Epithelial cell of proximal tubule (primary cell): ENCODE measurements at regions not wholly inside any gene's neighbourhood (a gene's known extent, or its start where the extent isn't known, plus 50 kb on each side); places are given as distances from the start of the nearest gene placed in this dataset.

Experiments used
- DNase-seq: peaks from one replicate; pipeline ENCODE4 v3.0.0-alpha.2; 2011; ENCODE audit warnings: low read depth
- H3K4me3 ChIP-seq: 2 replicates; pipeline ENCODE4 v1.5.1; 2011; ENCODE audit warnings: low read depth, mild to moderate bottlenecking, low read length
- TF ChIP-seq, protein P1 (sequence below): conservative IDR thresholded peaks from 2 replicates; pipeline ENCODE4 v1.5.1; 2012; ENCODE audit warnings: low read depth, mild to moderate bottlenecking, low read length

DNA sequence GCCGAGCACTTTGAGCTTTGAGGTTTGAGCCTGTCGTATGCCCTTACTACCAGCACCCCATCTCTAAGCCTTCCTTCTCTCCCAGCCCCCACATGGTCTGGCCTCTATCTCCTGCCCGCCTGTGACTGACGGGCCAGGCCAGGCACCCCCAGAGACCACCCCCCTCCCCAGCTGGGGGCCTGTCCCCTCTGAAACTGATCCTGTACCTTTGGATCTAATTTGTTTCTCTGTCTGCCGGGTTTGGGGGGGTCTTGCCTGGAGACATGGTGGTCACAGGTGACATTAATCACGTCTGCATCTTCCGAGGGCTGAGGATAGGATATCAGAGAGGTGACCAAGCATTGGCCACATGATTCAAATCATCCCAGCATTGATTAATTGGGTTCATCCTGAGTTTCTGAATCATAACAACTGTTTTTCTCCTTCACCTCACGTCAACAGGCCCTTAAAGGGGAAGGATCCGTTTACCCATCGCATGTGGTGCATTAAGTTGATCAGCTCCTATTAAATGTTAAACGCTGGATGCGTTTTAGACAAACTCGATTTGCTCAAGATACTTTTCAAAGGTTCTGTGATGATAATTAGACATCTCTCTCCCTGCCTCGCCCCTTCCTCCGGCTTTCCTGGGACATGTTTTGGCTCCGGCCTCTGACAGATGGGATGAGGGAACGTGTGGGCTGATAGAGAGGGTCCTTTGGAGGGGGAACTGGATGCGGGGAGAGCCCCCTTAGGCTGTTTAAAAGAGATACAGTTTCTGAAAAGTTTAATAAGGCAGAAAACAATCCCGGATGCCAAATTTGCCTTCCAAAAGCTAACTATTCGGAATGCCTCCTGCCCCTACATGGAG is 63.3 kb upstream of the TBX3 start:
- H3K4me3 ChIP-seq: no peak overlapping the region
- TF ChIP-seq, protein P1, sequence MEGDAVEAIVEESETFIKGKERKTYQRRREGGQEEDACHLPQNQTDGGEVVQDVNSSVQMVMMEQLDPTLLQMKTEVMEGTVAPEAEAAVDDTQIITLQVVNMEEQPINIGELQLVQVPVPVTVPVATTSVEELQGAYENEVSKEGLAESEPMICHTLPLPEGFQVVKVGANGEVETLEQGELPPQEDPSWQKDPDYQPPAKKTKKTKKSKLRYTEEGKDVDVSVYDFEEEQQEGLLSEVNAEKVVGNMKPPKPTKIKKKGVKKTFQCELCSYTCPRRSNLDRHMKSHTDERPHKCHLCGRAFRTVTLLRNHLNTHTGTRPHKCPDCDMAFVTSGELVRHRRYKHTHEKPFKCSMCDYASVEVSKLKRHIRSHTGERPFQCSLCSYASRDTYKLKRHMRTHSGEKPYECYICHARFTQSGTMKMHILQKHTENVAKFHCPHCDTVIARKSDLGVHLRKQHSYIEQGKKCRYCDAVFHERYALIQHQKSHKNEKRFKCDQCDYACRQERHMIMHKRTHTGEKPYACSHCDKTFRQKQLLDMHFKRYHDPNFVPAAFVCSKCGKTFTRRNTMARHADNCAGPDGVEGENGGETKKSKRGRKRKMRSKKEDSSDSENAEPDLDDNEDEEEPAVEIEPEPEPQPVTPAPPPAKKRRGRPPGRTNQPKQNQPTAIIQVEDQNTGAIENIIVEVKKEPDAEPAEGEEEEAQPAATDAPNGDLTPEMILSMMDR: no peak
- no peak for DNase-seq

DNA sequence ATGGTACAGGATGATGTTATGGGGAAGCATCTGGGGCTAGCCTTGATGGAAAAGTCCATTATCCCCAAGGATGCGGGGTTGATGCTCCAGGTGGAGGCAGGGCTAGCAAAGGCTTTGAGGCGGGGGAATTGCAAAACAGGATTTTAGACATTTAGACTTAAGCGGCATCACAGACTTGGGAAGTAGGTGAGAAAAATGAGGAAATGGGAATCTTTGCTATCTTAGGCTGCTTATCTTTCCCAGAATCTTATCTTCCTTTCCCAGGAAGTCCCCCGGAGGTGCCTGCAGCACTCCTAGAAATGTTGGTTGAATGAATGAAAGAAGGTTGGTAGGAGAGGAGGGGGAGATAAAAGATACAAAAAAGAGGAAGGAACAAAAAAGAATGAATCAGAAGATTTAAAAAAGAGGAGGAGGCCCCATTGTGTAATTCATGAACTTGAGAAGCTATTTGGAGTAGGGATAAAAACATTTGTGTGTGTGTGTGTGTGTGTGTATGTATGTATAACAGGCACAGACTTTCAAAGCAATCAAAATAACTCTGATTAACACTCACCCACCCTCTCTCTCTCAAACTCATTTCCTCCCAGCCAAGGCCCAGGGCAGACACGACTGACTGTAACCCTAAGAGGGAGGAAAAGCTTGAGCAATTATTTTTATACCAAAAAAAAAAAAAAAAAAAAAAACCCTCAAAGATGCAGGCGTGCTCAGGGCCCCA is 62.5 kb upstream of the TBX3 start:
- TF ChIP-seq, protein P1: no peak
- H3K4me3 ChIP-seq: no peak overlapping the region
- DNase-seq: no peak

DNA sequence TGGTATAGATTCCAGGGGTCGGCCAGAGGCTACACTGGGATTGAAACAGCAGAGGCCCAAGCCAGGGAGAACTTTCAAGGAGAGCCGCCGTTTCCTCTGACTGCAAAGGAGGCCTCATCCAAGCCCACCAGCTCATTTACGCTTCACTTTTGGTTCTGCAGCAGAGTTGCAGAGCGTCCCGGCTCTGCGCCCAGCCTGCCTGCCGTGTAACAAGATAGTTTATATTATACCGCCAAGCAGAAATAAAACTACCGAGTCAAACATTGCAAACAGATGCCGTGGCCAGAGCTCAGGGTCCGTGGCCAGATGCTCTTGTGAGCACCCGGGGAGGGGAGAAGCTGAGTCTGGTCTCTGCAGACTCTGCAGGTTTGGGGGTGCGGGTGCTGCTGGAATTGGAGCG is 60.7 kb upstream of the TBX3 start:
- TF ChIP-seq, protein P1: no peak
- no peak for DNase-seq
- no peak overlapping the region for H3K4me3 ChIP-seq

DNA sequence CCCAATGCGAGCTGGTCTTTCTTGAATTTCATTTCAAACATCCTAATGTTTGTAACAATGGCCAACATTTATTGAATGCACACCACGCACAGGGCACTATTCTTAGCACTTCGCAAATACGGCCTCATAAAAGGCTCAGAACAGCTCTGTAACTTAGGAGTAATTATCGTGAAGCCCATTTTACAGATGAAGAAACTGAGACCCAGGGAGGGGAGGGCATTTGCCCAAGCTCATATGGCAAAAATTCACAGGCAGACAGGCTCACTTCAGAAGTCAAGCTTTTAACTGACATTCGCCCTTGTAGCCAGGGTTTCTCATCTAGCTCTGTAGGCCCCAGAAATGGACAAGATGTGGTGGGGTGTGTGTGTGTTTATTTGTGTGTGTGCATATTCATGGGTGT is 60.3 kb upstream of the TBX3 start:
- TF ChIP-seq, protein P1: no peak
- no peak for DNase-seq
- no peak overlapping the region for H3K4me3 ChIP-seq

DNA sequence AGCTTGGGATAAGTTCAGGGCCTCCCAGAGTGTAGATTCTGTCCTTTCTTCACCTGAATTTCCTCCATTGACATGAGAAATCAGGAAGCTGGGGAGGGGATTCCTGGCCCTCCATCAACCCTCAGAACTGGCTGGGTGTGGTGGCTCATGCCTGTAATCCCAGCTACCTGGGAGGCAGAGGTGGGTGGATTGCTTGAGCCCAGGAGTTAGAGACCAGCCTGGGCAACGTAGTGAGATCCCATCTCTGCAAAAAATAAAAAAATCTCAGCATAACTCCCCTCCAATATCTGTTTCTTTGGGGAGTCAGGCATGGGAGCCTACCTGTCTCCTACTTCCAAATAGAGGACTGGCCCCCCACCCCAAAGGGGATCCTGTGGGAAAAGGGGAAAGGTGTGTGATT is 59.8 kb upstream of the TBX3 start:
- H3K4me3 ChIP-seq: no peak overlapping the region
- TF ChIP-seq, protein P1: no peak
- no peak for DNase-seq

DNA sequence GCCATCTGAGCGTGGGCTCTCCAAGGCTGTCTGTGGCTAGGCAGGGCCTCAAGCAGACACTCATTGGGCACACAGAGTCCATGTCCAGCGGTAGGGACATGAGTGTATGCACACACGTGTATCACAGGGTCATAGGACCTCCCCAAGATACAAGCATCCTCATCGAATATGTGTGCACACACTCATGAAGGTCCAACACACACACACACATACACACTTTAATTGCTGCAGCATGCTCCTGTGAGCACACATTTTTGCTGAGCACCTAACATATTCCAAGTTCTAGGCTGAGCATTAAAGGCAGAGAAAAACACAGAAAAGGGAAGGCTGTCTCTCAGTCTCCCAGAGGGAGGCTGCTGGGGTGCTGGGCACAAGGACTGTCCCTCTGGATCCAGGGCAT is 59.3 kb upstream of the TBX3 start:
- no peak for DNase-seq
- H3K4me3 ChIP-seq: no peak overlapping the region
- TF ChIP-seq, protein P1: no peak

DNA sequence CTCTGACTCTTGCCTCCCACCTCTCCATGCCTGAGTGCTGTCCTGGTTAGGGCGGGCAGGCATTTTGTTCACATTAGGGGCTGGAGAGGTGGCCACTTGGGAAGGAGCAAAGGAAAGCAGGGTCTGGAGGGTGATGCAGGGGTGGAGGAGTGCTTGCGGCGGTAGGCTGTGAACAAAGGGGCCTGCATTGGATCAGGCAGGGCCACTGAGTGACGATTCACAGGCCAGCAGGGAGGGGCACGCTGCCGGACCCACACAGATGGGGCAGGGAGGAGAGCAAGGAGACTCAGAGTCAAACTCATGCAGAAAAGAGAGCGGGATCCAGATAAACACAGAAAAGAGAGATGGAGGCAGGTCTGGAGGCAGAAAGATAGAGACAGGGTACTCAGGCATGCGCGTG is 58.4 kb upstream of the TBX3 start:
- no peak for DNase-seq
- no peak overlapping the region for H3K4me3 ChIP-seq
- TF ChIP-seq, protein P1: no peak
